ENCODE measurements at regions not wholly inside any gene's neighbourhood (a gene's known extent, or its start where the extent isn't known, plus 50 kb on each side); places are given as distances from the start of the nearest gene placed in this dataset.

GRCh38 chr10:128483216-128483615 lies 357.0 kb upstream of the MKI67 start:
- no peak for TF ChIP-seq CTCF (IDR thresholded peaks at IDR 0.05; ENCODE audit: low read depth, low read length)
- H3K4me3 ChIP-seq (replicated peaks in 1 of 2; ENCODE audit: low read depth in 2 of 2, low read length in 2 of 2) = no peak overlapping the region
- DNase-seq (ENCODE audit: low read depth in 2 of 2) = no peak

GRCh38 chr10:128484041-128484440 lies 357.8 kb upstream of the MKI67 start:
- H3K4me3 ChIP-seq (replicated peaks in 1 of 2; ENCODE audit: low read depth in 2 of 2, low read length in 2 of 2) = no peak overlapping the region
- TF ChIP-seq CTCF (IDR thresholded peaks at IDR 0.05; ENCODE audit: low read depth, low read length) = no peak
- no peak for DNase-seq (ENCODE audit: low read depth in 2 of 2)

- TF ChIP-seq CTCF (IDR thresholded peaks at IDR 0.05; ENCODE audit: low read depth, low read length) = no peak
- DNase-seq (ENCODE audit: low read depth in 2 of 2) = no peak
- no peak overlapping the region for H3K4me3 ChIP-seq (replicated peaks in 1 of 2; ENCODE audit: low read depth in 2 of 2, low read length in 2 of 2)
Observed at GRCh38 chr10:128485701-128486235, 359.5 kb upstream of the MKI67 start.

DNA sequence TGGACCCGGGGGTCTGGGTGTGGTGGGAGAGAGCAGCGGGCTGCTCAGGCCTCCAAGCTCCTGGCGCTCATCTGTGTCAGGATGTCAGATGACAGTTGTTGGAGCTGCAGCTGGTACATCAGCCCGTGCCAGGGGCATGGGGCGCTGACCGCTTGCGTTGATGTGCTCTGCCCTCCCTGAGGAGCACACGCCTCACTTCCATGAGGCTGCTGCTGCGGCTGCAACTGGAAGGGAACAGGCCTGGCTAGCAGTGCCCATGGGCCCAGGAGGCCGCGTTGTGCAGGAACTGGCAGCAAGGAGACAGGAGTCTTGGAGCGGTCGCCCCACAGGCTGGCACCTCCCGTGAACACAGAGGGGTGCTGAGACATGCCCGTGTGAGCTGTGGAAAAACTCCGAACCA lies 361.3 kb upstream of the MKI67 start:
- no peak overlapping the region for H3K4me3 ChIP-seq (replicated peaks in 1 of 2; ENCODE audit: low read depth in 2 of 2, low read length in 2 of 2)
- DNase-seq (ENCODE audit: low read depth in 2 of 2) = no peak
- no peak for TF ChIP-seq CTCF (IDR thresholded peaks at IDR 0.05; ENCODE audit: low read depth, low read length)

- no peak for TF ChIP-seq CTCF (IDR thresholded peaks at IDR 0.05; ENCODE audit: low read depth, low read length)
- H3K4me3 ChIP-seq (replicated peaks in 1 of 2; ENCODE audit: low read depth in 2 of 2, low read length in 2 of 2) = no peak overlapping the region
- DNase-seq (ENCODE audit: low read depth in 2 of 2) = no peak
Observed at GRCh38 chr10:128489324-128490247, 363.4 kb upstream of the MKI67 start.

DNA sequence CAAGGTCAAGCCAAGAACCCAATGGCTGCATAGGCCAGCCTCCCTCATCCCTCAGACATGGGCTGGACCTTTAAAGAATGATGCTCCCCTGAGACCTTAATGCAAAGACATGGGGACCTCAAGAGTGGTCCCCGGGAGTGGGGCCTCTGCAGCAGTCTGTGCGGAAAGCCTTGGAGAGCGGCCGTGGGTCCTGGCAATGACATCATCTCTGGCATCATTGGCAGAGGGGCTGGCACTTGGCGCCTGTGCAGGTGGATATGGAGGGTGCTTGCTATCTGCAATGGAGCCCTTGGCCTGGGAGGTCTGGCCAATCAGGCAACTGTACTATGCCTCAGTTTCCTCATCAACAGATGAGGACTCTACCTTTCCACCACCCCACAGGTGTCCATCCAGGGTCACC lies 365.5 kb upstream of the MKI67 start:
- no peak overlapping the region for H3K4me3 ChIP-seq (replicated peaks in 1 of 2; ENCODE audit: low read depth in 2 of 2, low read length in 2 of 2)
- no peak for TF ChIP-seq CTCF (IDR thresholded peaks at IDR 0.05; ENCODE audit: low read depth, low read length)
- no peak for DNase-seq (ENCODE audit: low read depth in 2 of 2)
